Activated CD4-positive, alpha-beta T cell treated with anti-CD3 and anti-CD28 coated beads, Interleukin-2, amount 50 U/mL, for 1 hour (primary cell): ENCODE measurements at regions not wholly inside any gene's neighbourhood (a gene's known extent, or its start where the extent isn't known, plus 50 kb on each side); places are given as distances from the start of the nearest gene placed in this dataset.
"Not testable (repeated sequence)": the region's sequence is repeated elsewhere in the genome, so short reads cannot be mapped to it uniquely, and the experiment has no call there.

Experiments
- DNase-seq: peaks from one replicate; pipeline ENCODE4 v3.0.0-alpha.2; 2020

GRCh38 chr6:11425876-11426275 is 111.7 kb upstream of the TMEM170B start:
- no peak for DNase-seq

- no peak for DNase-seq
These were observed 112.1 kb upstream of the TMEM170B start for GRCh38 chr6:11425431-11425871.

- no peak for DNase-seq
These were observed 113.0 kb upstream of the TMEM170B start for GRCh38 chr6:11424395-11425034.

DNA sequence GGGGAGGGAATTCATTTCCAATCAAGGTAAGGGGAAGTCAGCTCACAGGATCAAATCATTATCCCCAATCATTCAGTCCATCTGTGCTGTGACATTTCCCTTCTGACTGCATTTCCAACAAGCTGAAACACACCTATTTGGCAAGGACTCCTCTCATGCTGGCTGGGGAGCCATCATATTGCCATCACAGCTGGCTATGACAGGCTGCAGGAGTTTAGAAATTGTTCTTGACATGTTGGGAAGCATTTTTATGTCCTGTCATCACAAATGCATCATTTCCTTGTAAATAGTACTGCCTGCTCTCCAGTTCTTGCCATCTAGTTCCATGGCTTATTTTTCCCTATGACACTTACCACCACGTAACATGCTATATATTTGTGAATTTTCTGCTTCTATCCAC is 113.9 kb upstream of the TMEM170B start:
- DNase-seq = no peak

GRCh38 chr6:11423072-11423471 is 114.5 kb upstream of the TMEM170B start:
- DNase-seq = no peak

GRCh38 chr6:11419763-11420453 is 117.6 kb upstream of the TMEM170B start:
- DNase-seq = no peak

GRCh38 chr6:11418290-11418905 is 119.2 kb upstream of the TMEM170B start:
- DNase-seq = no peak

GRCh38 chr6:11416936-11417576 is 120.5 kb upstream of the TMEM170B start:
- DNase-seq = no peak

- DNase-seq = not testable (repeated sequence)
These were observed 121.2 kb upstream of the TMEM170B start for GRCh38 chr6:11416099-11416935.

DNA sequence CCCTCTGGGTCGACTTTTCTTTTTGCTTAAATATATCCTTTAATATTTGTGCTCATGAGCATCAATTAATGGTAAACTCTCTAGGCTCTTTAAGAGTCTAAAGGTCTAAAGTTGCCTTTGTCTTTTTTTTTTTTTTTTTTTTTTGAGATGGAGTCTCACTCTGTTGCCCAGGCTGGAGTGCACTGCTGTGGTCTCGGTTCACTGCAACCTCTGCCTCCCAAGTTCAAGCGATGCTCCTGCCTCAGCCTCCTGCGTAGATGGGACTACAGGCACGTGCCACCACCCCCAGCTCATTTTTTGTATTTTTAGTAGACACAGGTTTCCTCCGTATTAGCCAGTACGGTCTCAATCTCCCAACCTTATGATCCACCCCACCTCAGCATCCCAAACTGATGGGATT is 122.0 kb upstream of the TMEM170B start:
- no peak for DNase-seq

DNA sequence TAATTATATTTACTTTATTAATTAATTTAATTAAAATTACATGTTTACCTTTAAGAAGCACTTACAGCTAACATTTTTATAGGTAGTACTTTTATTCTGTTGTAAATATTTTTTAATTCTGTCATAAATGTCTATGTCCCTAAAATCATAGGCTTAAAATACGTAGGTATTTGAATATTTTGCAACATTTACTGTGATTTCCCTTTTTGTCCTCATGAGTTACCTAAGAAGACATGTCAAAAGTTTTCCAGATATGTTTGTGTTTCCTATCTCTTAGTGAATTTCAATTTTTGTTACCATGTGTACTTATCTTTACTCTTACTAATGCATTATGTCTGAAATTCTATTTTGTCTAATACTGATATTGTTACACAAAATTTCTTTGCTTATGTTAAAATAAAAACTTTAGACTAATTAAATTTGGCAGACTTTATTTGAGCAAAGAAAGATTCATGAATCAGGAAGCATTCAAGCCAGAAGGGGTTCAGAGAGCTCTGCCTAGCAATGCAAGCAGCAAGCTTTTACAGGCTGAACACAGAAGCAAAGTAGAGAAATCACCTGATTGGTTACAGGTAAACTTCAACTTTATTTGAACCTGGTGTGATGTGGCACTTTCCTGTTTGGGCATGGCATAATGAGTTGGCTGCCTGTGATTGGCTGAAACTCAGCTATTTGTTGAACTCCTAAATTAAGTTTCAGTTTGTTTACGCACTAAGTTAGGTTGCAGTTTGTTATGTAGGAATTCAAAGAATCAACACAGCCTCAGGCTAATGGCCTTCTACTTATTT is 123.2 kb upstream of the TMEM170B start:
- DNase-seq = peak; percentile 22

DNA sequence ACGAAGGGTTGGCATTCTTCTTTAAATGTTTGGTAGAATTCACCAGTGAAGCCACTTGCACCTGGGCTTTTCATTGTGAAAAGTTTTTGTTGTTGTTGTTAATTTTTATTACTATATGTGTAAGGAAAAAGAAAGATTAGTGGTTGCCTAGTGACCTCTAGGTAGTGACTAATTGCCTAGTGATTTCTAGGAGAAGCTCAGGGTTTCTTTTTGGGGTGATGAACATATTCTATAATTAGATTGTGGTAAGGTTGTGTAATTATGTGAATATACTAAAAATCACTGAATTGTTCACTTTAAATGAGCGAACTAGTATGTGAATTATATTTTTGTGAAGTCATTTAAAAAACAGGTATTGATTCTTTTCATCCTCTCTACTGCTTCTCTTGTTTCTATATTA is 123.8 kb upstream of the TMEM170B start:
- no peak for DNase-seq

GRCh38 chr6:11413117-11413687 is 124.3 kb upstream of the TMEM170B start:
- DNase-seq = no peak

- DNase-seq = no peak
These were observed 124.9 kb upstream of the TMEM170B start for GRCh38 chr6:11412616-11413015.

GRCh38 chr6:11412011-11412424 is 125.5 kb upstream of the TMEM170B start:
- no peak for DNase-seq

GRCh38 chr6:11411593-11411992 is 126.0 kb upstream of the TMEM170B start:
- DNase-seq = no peak

- no peak for DNase-seq
These were observed 126.8 kb upstream of the TMEM170B start for GRCh38 chr6:11410539-11411307.

DNA sequence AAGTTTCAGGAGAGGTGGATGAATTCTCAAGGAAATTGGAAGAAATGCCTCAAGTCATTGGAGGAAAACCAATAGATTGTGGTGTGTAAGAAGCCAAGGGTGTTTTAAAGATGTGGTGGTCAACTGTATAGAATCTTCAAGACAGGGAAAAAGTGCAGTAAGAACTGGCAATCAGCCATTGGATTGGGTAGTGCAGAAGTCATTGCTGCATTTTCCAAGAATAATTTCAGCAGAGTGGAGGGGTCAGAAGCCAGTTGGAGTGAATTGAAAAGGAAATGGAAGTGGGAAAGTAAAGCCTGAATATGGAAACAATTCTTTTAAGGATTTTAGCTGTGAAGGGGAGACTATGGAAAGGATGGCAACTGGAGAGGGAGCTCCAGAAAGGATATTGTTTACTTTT is 128.2 kb upstream of the TMEM170B start:
- DNase-seq = no peak

DNA sequence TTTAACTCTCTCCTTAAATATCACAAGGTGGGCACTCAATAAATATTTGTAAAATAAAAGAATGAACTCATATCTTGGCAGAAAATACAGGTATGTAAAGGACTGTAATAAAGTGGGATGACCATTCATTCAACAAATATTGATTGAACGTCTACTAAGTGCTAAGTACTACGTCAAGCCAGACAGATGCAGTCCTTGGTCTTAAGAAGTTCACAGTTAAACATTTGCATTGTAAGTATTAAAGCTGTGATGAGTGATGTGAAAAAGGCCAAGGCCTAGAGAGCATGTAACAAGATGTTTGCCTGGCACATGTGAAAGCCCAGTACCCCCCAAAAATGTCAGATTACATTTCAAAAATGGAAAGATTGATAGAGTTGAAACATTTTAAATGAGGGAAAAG is 130.1 kb upstream of the TMEM170B start:
- no peak for DNase-seq

- no peak for DNase-seq
These were observed 132.7 kb upstream of the TMEM170B start for GRCh38 chr6:11404838-11405237.

DNA sequence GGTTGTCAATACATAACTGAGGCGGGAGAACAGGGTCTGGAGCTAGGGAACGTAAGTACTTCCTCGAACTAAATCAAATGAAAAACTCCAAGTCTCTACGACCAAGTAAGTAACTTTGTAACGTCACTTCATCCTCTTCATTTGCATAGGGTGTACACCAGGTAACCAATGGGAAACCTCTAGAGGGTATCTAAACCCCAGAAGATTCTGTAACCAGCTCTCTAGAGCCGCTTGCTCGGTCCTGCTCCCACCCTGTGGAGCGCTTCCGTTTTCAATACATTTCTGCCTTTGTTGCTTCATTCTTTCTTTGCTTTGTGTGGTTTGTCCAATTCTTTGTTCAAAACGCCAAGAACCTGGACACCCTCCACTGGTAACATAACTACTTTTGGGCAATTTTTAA is 133.5 kb upstream of the TMEM170B start:
- DNase-seq = no peak
